GM18867 (cell line): ENCODE measurements at regions not wholly inside any gene's neighbourhood (a gene's known extent, or its start where the extent isn't known, plus 50 kb on each side); places are given as distances from the start of the nearest gene placed in this dataset.

Source experiments
- ATAC-seq: cut with Tn5 transposase; IDR thresholded peaks from one replicate; pipeline ENCODE4 v1.9.1; 2021; ENCODE audit warnings: mild to moderate bottlenecking, moderate library complexity; ENCODE audit not compliant: unreplicated experiment

GRCh38 chr6:148652205-148652604 is 94.6 kb upstream of the UST start:
- no peak for ATAC-seq

GRCh38 chr6:148653138-148653776 is 93.6 kb upstream of the UST start:
- ATAC-seq = no peak

- ATAC-seq = no peak
Measured at GRCh38 chr6:148657048-148657447, 89.8 kb upstream of the UST start.

- no peak for ATAC-seq
Measured at GRCh38 chr6:148658681-148659430, 88.0 kb upstream of the UST start.

GRCh38 chr6:148667395-148667794 is 79.4 kb upstream of the UST start:
- ATAC-seq = no peak

GRCh38 chr6:148671085-148671484 is 75.7 kb upstream of the UST start:
- ATAC-seq = no peak

- no peak for ATAC-seq
Measured at GRCh38 chr6:148671952-148672351, 74.9 kb upstream of the UST start.

- no peak for ATAC-seq
Measured at GRCh38 chr6:148674306-148674705, 72.5 kb upstream of the UST start.

GRCh38 chr6:148677594-148678476 is 69.0 kb upstream of the UST start:
- ATAC-seq = peak; percentile 85

- ATAC-seq = no peak
Measured at GRCh38 chr6:148678682-148679081, 68.1 kb upstream of the UST start.

GRCh38 chr6:148681666-148682065 is 65.2 kb upstream of the UST start:
- no peak for ATAC-seq

- no peak for ATAC-seq
Measured at GRCh38 chr6:148682252-148682651, 64.6 kb upstream of the UST start.

- ATAC-seq = no peak
Measured at GRCh38 chr6:148682990-148683389, 63.8 kb upstream of the UST start.

GRCh38 chr6:148689168-148689567 is 57.7 kb upstream of the UST start:
- ATAC-seq = no peak

GRCh38 chr6:148693882-148694484 is 52.8 kb upstream of the UST start:
- ATAC-seq = peak; percentile 71
